Fibroblast of the conjunctiva (primary cell): ENCODE measurements at regions not wholly inside any gene's neighbourhood (a gene's known extent, or its start where the extent isn't known, plus 50 kb on each side); places are given as distances from the start of the nearest gene placed in this dataset.

Experiments used
- DNase-seq: peaks from one replicate; pipeline ENCODE4 v3.0.0-alpha.2; 2010; ENCODE audit warnings: low read depth

GRCh38 chr4:178275671-178276360 is 833.6 kb upstream of the AGA start:
- DNase-seq, result no peak

GRCh38 chr4:178280362-178280761 is 838.1 kb upstream of the AGA start:
- no peak for DNase-seq

DNA sequence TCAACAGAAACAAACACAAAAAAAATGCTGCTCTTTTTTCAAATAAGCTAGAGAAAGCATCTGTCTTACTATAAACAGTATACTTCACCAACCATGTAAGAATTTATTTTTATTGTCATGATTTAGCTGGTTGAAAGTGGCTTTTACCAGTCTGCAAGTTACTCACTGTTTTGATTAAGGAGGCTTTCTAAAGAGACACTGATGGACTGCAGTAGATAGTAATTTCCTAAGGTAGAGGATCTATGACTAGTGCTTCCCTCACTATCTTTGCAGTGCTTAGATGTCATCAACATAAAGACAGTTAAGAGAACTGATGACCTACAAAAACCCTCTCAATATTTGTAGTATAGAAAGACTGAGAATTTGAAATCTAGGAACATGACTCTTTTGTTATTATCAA is 846.2 kb upstream of the AGA start:
- DNase-seq, result no peak

DNA sequence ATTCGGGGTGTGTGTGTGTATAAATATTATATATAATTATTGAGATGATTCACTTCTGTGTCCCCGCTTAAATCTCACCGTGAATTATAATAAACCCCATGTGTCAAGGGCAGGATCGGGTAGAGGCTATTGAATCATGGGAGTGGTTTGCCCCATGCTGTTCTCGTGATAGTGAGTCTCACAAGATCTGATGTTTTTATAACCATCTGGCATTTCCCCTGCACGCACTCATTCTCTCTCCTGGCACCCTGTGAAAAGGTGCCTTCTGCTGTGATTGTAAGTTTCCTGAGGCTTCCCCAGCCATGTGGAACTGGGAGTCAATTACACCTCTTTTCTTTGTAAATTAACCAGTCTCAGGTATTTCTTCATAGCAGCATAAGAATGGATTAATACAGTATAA is 851.4 kb upstream of the AGA start:
- DNase-seq, result no peak

GRCh38 chr4:178296669-178297068 is 854.4 kb upstream of the AGA start:
- no peak for DNase-seq

GRCh38 chr4:178306565-178306964 is 864.3 kb upstream of the AGA start:
- DNase-seq, result no peak

DNA sequence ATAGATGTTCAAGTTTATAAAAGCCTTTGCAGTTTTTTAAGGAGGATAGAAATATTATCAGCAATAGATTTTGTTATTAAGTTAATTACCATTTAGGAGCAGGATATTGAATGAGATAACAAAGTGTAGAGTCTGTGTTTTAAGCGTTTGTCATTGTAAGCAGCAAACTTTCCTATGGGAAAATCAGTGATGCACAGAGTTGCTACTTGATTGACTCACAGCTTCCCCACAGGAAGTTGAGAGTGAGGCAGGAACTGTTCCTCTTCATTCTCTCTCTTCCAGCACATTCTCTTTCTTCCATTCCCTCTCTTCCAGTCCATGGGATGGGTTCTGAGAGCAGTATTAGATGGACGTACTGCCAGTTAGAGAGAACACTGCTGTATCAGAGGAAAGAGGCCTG is 867.7 kb upstream of the AGA start:
- DNase-seq, result no peak

DNA sequence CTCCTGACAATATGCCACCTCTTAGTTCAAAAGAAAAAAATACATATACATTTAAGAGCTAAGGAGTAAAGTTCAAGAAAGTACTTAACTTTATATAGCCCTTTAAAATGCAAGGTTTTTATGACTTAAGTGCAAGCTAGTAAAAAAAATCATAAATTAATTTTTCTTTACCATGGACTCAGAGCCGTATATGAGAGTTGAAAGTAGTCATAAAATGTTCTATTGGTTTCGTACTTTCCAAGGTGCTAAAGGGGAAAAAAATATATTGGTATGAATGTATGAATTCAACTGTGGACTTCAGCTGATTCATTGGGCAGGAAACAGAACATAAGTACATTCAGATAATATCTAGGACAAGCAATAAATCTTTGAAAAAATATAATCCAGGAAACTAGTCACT is 869.8 kb upstream of the AGA start:
- no peak for DNase-seq

- DNase-seq, result no peak
Observed at GRCh38 chr4:178314287-178314686, 872.0 kb upstream of the AGA start.

GRCh38 chr4:178316211-178316610 is 874.0 kb upstream of the AGA start:
- no peak for DNase-seq

DNA sequence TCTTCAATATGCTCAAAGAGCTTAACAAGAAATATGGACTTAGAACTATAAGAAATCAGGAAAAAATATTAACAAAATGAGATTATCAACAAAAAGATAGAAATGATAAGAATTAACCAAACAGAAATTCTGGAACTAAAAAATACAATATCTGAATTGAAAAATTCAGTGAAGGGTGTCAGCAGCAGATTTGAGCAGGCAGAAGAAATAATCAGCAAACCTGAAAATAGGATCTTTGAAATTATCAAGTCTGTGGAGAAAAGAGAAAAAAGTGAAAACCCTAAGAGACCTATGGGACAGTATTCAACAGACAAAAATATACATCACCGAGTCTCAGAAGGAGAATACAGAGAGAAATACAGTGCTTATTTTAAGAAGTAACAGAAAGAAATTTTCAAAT is 877.8 kb upstream of the AGA start:
- no peak for DNase-seq

DNA sequence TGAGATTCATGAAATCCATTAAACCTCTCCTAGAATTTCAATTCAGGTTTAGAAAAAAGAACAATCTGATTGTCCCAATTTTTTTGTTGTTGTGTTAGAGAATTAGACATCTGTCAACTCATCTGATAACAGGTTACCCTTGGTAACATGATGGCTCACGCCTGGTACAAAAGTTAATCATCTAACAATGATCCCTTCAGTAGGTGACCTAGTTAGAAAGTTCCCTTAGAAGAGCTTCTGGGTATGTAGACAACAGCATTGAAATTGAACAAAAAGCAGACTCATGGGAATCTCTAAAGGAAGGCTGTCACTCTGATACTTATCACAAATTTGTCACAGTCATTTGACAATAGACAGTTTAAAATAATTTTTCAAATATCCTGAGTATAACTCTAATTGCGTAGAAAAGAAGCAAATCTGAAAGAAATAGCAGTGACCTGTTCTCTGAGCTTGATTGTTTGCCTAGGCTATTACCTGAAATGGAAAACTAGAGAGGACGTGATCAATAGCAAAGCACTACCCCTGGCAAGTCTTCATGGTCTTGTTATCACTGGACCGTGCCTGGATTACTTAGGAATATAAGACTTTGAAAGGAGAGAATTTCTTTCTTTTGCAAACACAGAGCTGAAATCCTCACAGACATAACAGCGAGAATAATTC is 880.4 kb upstream of the AGA start:
- no peak for DNase-seq

DNA sequence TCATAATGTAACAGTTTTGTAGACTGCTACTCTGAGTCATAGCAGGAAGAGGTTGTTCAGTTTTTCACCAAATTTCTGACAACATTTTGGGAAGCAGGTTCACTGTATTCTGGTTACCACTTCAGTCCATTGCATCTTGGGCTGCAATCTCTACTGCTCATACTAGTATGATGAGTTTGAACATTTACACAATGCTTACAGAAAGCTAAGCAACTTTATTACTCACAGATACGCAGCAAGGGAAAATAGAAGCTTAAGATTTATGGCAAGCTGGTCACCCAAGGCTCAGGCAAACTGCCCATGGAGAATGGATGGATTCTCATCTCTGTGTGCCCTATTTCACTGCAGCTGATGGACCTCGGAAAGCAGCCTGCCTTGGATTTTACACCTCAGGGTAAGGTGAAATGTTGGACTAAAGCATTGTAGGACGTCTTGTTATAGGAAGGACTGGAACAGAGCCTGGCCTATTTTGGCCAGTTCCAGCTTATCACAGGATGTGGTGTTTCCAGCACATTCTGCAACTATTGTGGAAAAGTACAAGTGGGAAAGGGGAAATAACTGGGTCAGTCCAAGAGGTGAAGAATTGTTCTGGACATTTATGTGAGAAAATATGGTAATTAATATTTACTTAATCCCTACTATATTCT is 887.1 kb upstream of the AGA start:
- no peak for DNase-seq

DNA sequence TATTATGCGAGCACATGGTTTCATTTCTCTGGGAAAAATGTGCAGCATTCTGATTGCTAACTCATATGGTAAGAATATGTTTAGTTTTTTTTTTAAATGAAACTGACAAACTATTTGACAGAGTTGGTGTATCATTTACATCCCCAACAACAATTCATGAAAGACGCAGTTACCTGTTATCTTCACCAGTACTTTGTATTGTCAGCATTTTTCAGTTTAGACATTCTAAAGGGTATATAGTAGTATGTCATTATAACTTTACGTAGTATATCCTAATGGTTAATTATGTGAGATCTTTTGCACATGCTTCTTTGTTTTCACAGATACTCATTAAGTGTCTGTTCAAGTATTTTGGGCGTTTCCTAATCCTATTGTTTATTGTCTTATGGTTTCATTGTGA is 891.1 kb upstream of the AGA start:
- no peak for DNase-seq

- no peak for DNase-seq
Observed at GRCh38 chr4:178339769-178340168, 897.5 kb upstream of the AGA start.

- DNase-seq, result no peak
Observed at GRCh38 chr4:178340468-178340867, 898.2 kb upstream of the AGA start.

- DNase-seq, result no peak
Observed at GRCh38 chr4:178344096-178344495, 901.9 kb upstream of the AGA start.

DNA sequence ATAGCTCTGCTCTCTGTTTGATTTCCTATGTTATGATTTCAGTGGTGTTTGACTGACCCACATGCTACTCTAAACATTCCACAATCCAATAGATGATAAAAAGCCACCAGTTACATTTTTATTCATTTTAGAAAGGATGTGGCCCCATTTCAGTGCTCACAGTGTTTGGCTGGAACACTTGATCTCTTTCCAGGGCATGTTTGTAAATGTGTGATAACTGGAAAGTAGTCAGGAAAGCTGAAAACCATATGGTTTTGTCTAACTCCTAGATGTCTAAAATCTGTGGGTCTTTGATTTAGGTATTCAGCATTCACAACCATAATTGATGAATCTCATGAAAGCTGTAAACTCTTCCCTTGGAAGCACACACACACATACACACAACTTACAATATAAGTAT is 904.9 kb upstream of the AGA start:
- DNase-seq, result no peak

- DNase-seq, result no peak
Observed at GRCh38 chr4:178349601-178350000, 907.4 kb upstream of the AGA start.

- DNase-seq, result no peak
Observed at GRCh38 chr4:178351185-178351584, 908.9 kb upstream of the AGA start.

DNA sequence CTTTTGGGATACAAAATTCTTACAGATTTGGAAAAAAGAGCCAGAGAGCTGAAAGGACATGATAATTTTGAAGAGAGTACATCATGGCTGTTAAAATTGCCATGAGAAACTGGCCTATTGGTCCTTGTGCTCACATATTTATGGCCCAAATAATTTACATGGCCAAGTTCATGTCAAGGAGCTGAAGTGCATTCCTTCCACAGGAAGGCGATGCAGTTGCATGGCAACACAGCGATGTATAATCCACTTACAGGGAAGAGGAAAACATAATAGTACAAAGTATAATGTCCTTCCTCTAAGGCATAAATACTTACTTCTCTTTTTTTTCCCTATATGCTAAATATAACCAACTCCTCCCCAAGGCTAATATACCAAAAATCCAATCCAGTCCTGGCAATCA is 914.5 kb upstream of the AGA start:
- no peak for DNase-seq

GRCh38 chr4:178385481-178385880 is 943.2 kb upstream of the AGA start:
- no peak for DNase-seq

DNA sequence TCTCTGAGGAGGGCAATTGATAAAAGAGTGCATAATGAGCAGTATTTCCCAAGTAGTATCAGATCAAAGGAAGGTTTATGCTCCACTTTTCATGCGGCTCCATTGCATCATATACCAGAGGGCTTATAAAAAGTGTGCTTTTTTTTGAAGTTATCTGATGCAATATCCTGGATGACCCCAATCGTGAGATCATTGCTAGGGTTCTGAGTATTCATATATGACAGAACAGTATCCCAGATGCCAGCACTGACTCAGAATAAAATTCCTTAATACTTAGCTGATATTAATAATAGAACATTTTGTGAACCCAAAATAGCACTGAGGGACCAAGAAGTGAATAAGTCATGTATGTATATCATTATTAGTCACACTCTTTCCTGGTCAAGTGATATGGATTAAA is 945.5 kb upstream of the AGA start:
- no peak for DNase-seq

GRCh38 chr4:178395798-178396197 is 953.6 kb upstream of the AGA start:
- DNase-seq, result no peak
